NCI-H2029 treated with DMSO at 0.1 percent for 48 hours (cell line): ENCODE measurements at regions not wholly inside any gene's neighbourhood (a gene's known extent, or its start where the extent isn't known, plus 50 kb on each side); places are given as distances from the start of the nearest gene placed in this dataset.
"Not testable (repeated sequence)": the region's sequence is repeated elsewhere in the genome, so short reads cannot be mapped to it uniquely, and the experiment has no call there.

Experiments used
- DNase-seq: peaks from one replicate; lab custom pipeline; 2025; lab: John Stamatoyannopoulos, UW

DNA sequence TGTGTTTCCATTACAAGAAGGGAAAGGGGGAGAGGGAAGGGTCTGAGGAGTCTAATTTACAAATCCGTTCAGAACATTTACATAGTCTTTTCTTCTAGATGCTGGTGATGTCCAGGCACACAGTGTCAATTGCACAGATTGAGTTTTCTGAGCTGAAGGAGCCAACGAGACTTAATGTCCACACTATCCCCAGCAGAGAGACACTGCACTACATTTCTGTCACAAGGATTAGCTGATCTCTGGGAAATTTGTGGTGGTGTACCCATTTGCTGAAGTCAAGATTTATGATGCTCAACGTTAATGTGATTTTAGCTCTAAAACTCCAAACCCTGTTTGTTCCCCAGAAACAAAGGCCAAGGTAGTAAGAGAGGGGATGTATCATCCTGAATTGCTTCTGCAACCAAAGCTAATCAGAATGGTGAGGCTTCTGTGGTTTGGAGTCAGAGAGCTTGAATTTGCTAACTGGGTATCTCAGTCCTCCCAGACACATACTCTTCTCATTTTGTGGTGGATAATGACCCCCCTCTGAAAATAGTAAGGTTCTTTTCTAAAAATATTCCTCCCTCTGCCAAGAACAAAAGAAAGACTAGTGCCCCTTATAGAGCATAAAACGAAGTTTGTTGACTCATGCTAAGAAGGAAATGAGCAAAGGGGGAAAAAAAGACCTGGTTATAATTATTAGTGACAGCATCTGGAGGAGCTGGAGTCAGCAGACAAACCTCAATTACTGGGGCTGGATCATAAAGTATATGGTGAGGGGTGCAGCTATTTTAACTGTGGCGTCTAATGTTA is 416.9 kb downstream of the PSAT1 start:
- DNase-seq: no peak

DNA sequence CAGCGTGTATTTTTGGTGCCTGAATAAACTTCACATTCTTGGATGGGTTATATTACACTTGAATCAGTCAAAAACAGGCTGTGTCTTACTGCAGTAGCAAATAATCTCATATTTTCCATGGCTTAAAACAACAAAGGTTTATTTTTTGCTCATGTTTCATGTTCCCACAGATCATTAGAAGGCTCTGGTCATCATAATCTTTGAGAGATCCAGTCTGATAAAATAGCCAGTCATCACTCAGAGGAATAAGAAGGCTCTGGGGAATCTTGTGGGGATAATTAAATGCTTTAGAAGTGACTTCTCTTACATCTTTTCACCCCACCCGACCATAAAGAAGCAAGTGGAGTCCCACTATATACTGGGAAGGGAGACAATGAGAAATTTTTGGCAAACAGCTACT is 417.7 kb downstream of the PSAT1 start:
- DNase-seq: no peak

DNA sequence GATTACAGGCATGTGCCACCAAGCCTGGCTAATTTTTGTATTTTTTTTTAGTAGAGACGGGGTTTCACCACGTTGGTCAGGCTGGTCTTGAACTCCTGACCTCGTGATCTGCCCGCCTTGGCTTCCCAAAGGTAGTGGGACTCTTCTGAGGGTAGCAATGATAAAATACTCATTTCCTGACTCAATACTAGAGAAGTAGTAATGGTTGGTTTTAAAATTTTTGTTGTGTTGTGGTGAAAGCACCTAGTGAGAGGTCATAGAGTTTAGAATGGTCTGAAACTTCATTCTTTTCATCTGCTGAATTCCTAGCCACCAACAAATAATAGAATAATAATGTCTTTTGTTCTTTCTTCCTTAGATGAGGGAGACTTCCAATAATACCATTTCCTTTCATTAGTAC is 422.1 kb downstream of the PSAT1 start:
- not testable (repeated sequence) for DNase-seq

DNA sequence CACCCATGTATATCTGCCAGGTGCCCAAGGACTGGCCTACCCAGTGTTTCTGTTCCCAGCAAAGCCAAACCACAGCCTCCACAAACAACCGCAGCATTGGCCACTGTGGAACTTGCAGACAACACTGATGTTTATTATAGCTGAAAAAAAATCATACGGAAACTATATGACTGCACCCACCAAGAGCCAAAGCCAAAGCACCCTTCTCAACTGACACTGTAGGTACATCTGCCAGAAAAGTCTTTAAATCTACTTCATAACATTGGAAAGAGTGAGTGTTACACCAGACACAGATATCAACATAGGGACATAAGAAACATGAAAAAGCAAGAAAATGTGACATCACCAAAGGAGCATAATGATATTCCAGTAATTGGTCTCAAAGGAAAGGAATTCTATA is 428.0 kb downstream of the PSAT1 start:
- DNase-seq: no peak

DNA sequence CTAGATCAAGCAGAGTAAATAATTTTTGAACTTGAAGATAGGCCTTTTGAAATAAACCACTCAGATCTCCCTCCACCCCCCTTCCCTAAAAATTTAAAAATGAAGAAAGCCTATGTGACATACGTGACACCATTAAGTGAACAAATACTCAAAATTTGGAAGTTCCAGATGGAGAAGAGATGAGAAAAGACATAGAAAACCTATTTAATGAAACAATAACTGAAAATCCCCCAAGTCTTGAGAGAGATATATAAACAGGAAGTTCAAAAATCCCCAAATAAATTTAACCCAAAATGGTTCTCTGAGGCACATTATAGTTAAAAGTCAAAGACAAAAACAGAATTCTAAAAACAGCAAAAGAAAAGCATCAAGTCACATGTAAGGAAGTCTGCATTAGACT is 428.6 kb downstream of the PSAT1 start:
- no peak for DNase-seq

DNA sequence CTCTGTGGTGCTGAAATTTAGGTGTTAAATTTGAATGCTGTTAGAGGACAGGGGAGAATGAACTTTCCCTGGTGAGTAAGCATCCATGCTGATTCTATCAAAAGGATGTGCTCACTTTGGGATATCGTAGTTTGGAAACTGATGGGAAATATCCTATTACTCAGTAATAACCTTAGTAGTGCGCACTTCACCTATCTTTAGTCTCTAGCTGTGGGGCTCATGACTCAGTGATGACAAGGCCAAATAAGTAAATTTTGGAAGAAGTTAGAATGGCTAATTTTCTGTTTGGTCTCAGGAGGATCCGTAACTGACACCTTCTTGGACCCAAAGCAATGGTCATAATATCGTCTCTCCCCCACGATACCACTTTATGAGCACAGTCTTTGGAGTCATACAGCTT is 448.4 kb downstream of the PSAT1 start:
- no peak for DNase-seq

DNA sequence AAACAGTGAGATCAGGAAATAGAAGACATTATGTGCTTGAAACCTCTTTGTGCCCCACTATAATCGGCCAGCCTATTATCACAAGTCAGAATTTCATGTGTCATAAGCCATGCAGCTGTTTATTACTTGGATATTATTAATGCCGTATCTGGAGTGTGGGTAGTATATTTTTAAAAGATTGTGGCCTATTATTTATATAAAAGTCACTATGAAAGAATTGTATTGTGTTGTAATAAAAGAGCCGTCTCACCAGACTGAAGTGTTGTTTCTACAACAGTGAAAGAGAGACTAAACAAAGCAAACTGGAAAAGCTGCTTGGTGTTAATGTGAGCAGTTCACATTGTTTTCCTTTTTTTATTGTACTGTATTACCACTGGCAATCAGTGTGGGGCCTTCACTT is 449.1 kb downstream of the PSAT1 start:
- DNase-seq: peak; percentile 19

DNA sequence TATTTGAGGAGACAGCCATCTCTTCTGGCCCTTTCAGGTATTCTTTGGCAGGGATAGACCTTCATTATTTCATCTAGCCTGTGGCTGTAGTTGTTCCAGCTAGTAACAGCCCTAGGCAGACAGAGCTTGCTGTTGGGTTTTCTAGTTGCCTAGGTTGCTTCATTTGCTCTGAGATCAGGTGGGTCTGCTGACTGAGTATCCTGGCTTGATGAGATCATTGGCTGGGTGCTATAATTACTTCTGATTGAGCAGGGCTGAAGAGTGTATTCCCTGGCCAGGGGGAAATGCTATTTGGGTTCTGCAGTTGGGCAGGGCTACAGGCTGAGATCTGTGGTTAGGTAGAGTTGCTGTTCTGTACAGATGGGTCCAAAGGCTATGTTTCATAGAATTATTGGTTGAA is 456.1 kb downstream of the PSAT1 start:
- DNase-seq: no peak

DNA sequence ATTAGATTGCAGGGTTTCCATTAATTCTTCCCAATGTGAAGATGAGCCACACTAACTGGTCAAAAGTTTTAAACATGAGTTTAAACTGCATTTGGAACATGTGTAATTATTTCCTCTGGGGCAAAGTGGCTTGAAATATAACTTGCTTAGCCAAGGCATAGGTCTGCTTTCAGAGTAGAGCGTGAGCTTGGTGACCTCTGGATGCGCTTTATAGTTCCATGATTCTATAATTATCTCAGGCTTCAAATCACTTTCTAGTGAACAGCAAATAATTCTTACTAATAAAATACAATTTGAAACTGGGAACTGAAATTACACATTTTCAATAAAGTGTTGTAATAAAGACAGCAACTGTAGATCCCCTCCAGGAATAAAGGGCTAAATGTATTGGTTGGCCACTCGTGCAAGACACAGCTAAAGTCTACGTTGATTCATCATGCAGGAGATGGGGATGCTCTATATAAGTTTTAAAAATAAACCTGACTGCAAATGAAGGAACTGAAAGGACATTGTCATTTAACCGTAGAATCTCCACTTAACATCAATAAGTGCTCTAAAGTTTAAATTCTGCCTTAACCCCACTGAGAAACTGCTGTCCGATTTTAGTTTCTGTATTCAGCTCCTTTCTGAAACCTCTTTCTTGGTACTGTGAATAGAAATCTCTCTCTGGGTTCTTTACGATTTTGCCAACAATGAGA is 460.0 kb downstream of the PSAT1 start:
- DNase-seq: no peak

DNA sequence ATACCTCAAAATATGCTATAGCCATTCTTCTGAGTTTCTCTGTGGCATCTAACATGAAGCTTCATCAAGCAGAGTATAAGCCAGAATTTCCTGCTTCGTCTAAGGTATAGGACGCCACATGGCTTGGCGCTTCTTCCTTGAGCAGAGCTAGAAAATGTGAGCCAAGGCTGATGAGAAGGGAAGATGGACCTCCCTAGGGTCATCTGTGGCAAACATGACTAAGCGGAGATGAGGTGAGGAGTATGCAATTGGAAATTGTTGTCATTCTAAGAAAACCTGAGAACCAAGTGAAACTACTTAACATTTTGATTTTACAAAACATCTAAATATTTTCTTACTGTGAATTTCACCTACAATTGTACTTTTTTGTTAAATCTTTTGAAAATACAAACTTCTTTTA is 466.5 kb downstream of the PSAT1 start:
- no peak for DNase-seq

DNA sequence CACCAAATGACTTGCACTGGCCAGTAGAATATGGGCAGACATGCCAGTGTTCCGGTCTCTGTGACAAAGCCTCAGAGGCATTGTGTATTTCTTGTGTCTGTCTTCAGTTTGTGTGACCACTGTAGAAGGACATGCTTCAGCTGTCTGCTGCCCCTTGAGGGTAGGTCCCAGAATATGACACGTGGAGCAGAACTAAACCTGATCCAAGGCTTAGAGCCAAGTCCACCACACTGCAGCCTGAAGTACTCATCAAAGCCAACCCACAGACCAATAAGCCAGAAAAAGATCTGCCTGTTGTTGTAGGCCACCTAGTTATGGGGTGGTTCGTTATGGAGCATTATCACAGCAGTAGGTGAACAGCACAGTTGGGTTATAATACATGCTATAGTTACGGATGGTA is 468.9 kb downstream of the PSAT1 start:
- no peak for DNase-seq

DNA sequence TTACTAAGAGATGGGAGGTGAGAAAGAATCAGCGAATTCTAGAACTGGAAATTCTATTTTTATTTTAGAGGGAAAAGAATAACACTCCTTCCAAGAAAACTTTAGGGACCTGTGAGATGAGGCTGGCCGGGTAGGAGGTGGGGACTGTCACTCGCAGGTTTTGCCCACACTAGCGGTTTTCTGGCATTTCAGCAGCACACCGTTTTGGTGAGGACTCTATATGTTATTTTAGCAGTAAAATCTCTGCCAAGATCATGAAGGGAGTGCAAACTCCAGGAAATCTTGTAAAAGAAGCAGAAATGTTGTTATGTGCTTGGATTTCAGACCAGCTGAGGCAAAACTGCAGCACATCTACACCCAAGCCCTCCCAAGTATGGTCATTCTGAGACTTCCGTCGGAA is 470.6 kb downstream of the PSAT1 start:
- no peak for DNase-seq

DNA sequence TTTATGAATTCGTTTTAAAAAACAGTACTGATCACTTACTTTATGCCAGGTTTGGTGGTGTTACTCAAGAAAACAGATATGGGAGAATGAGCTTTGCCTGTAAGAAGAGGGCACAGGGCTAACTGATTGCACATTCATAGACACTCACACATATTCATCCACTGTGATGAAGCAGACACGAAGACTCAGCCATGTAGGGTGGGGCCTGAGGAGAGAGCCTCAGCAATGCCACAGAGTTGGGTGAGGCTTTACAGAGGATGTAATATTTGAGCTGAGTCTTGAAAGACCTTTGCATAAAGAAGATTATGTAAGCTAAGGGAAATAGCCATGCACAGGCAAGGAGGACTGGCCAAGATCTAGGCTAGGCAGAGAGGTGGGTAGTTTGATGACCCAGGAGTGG is 472.8 kb downstream of the PSAT1 start:
- DNase-seq: no peak

DNA sequence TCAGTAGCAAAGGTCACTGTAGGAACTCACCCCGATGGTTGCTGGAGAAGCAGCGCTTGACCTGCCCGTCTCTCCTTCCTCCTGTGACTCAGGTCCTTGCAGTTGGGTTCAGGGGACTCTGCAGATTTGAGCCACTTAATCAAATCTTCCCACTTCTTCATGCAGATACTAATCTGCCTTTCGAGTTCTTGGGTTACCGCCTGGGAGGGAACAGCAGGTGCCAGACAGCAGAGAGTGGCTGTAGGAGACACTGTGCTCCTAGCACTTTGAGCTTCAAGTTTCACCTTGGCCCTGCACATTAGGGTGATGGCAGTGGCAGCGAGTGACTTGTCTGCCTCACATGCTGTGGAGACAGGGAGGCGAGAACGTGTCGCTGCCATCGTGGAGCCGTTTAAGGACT is 478.3 kb downstream of the PSAT1 start:
- DNase-seq: no peak

DNA sequence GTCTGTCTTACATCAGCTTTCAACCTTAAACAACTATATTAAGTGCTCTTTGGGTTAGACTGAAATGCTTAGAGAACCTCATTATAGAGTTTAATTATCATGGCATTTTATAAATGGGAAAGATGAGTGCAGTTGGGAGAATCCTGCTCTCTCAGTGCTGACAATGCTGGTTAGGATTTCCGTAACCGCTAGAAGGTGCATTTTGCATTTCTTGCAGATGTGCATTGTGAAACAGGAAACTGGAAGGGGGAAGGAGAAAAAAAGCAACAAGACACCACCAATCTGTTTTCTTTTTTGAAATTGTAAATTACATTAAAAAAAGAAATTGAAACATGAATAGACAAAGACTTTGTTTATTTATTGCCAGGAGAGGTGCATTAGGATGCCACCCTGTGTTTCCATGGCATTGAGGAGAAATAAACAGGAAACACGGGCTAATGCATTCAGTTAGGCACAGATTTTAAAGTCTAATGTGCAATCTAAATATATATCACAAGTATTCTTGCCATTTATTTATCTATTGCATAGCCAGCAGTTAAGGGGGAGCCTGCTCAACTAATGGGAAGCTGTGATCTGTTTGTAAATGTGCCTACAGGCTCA is 478.9 kb downstream of the PSAT1 start:
- DNase-seq: no peak

DNA sequence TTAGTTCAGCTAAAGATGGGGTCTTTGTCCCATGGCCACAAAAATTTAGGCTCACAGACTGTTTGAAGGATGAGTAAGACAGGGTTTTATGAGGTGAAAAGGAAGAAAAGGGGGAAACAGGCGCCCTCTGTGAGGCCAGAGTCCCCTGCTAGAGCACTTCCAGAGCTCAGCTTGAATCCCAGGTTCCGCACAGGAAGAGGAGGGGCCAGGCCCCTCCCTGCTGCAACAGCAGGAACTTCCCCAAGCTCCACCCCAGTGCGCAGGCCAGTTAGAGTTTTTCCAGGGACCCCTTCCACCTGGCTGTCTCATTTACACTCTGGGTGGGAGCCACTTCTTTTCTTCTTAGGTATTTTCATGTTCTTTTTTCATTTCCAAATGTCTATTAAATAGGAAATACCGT is 480.8 kb downstream of the PSAT1 start:
- no peak for DNase-seq

DNA sequence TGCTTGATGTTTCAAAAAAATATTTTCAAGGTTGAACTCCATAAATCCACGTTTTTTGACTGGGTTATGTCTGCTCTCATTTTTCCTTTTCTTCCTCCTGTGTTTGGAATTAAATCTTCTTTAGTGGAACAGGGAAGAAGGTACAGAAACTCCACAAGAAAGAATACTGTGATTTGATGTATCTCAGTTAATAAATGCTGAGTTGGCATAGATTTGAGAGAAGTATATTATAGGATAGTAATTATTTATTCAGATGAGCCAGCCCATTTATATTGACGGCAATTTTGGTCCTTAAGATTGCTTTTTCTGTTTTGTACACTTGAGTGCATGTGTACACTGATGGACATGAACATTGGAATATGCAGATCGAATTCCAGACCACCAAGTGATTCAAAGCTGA is 481.4 kb downstream of the PSAT1 start:
- DNase-seq: no peak

DNA sequence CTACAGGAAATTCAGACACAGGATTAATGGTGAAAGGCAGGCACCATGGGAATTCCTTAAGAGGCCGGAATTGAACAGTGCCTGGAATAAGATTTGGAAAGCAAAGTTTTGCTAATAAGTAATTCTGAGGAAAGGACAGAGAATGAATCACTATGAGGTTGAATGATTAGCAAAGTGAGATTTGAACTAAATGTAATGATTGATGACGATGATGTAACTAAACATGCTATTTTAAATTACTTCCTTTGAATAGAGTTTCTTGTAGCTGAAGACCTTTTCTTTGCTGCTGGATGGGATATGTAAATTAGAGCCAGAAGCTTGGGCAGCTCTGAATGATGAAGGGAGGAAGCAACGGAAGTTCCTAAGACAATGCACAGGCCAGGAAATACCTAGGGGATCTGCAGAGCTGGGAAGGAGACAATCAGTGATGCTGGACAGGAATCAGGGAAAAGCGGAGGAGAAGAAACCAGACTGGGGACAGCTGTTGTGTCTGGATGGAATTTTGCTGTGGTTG is 482.0 kb downstream of the PSAT1 start:
- no peak for DNase-seq

DNA sequence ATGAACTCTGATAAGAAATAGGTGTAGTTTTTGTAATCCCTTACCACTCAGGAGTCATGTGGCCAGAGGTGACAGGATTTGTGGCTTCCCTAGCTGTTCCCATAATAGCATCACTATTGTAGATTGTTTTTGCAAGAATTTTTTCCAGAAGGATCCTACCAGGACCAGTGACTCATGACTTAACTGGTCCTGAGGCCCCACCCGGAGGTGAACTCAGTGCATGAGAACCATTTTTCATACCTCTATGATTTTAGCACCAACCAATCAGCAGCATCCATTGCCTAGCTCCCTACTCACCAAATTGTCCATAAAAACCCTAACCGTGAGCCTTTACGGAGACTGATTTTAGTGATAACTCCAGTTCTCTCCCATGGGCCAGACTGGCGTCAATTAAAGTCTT is 484.8 kb downstream of the PSAT1 start:
- no peak for DNase-seq

DNA sequence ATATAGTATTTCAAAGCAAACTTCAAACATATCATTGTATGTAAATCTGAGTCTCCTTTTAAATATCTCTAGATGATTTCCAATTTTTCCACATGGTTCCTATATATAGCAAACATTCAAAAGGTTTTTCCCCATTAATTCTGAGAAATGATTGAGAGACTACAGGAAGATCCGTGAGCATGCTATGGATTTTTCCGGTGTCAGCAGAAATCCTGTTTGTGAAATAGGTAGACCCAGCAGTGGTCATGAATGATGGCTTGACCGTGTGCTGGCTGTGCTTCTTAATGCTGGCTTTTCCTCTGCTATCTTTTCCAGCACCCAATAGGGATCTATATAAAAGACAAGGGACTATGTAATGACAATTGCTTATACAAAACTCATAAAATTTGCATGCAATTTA is 485.3 kb downstream of the PSAT1 start:
- no peak for DNase-seq

DNA sequence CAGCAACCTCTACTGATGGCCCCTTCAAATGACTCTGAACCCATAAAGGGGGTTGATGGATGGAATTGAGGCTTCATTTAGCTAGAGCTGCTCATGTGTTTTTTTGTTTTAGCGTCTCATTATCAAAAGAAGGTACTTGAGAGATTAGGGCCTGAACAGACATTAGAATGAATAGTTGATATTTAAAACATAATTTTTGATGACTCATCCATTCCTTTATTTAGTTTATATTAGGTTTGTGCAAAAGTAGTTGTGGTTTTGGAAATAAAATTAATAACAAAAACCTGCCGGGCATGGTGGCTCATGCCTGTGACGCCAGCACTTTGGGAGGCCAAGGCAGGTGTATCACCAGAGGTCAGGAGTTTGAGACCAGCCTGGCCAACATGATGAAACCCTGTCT is 485.9 kb downstream of the PSAT1 start:
- DNase-seq: no peak

DNA sequence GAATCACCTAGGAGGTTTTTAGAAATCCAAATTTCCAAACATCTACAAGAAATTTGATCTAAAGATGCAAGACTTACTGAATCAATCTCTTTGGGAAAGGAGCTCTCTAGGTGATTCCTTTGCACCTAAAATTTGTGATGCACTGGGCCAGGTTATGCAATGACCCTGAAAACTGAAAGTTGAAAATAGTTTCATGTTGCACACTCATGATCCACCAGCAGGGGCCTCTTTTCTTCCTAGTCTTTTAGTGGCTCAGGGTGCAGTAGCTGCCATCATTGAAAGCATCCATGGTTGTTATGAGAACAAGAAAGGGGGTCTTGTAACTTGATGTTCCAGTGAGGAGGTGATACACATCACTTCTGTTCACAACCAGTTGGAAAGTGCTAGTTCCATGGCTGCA is 486.8 kb downstream of the PSAT1 start:
- no peak for DNase-seq

DNA sequence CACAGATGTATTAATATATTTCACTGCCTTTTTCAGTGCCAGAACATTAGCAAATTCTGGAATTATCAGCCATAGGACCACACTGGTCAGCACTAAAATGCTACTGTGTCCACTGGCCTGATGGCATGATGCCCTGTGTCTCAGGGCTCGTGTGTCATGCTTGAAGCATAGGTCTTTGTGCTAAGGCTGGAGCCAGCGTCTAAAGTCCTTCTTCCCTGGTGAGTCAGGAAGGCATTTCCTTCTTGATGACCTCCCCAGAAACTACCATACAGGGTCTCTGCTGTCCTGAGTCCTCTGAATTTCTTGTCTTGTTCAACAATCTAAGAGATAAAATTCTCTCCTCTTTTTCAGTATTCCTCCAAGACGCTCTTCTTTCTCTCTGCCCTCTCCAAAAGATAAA is 489.9 kb downstream of the PSAT1 start:
- no peak for DNase-seq
